Esophagus squamous epithelium (tissue), 4 donors: ENCODE measurements at regions not wholly inside any gene's neighbourhood (a gene's known extent, or its start where the extent isn't known, plus 50 kb on each side); places are given as distances from the start of the nearest gene placed in this dataset.

Experiments
- CTCF ChIP-seq, 6 experiments: fragments of 450-650 bp in 4 of 6; fragments of 200-600 bp in 2 of 6; sonication (generic) in 2 of 6; IDR thresholded peaks; one replicate each; pipeline ENCODE4 v1.5.1; 2016 to 2019; ENCODE audit warnings: antibody characterized with exemption in 6 of 6, mild to moderate bottlenecking in 4 of 6, moderate library complexity in 4 of 6
- POLR2A ChIP-seq, 4 donors: fragments of 450-650 bp; IDR thresholded peaks; one replicate each; pipeline ENCODE4 v1.6.1; 2017; ENCODE audit warnings: antibody characterized with exemption in 4 of 4, mild to moderate bottlenecking in 4 of 4, moderate library complexity in 3 of 4

GRCh38 chr6:155641603-155642002, 186.0 kb upstream of the NOX3 start:
- TF ChIP-seq CTCF (IDR thresholded peaks at IDR 0.05) = no peak
- TF ChIP-seq POLR2A (IDR thresholded peaks at IDR 0.05) = no peak
